Activated naive CD8-positive, alpha-beta T cell treated with anti-CD3 and anti-CD28 coated beads, Interleukin-2, amount 50 U/mL, for 24 hours (primary cell): ENCODE measurements at regions not wholly inside any gene's neighbourhood (a gene's known extent, or its start where the extent isn't known, plus 50 kb on each side); places are given as distances from the start of the nearest gene placed in this dataset.

ENCODE experiments used
- ATAC-seq: fragments of 150-1000 bp; cut with Tn5 transposase; one replicate; pipeline ENCODE4 v1.10.0; 2021
- DNase-seq: peaks from one replicate; pipeline ENCODE4 v3.0.0; 2021
- H3K27ac Mint-ChIP-seq: one replicate; pipeline ENCODE4 v1.8.0; 2021; ENCODE audit warnings: mild to moderate bottlenecking, mixed read lengths
- H3K27me3 Mint-ChIP-seq: one replicate; pipeline ENCODE4 v1.8.0; 2021; ENCODE audit warnings: mixed read lengths
- H3K36me3 Mint-ChIP-seq: one replicate; pipeline ENCODE4 v1.8.0; 2021; ENCODE audit warnings: low read depth, mixed read lengths
- H3K4me1 Mint-ChIP-seq: one replicate; pipeline ENCODE4 v1.8.0; 2021; ENCODE audit warnings: mixed read lengths
- H3K4me3 Mint-ChIP-seq: one replicate; pipeline ENCODE4 v1.8.0; 2021; ENCODE audit warnings: mild to moderate bottlenecking, moderate library complexity, mixed read lengths
- H3K9me3 Mint-ChIP-seq: one replicate; pipeline ENCODE4 v1.8.0; 2021; ENCODE audit warnings: mixed read lengths

- H3K4me3 Mint-ChIP-seq = no peak overlapping the region
Observed at GRCh38 chr4:180156684-180157083, 2086.5 kb upstream of the TENM3 start.

GRCh38 chr4:180160195-180160983 is 2082.8 kb upstream of the TENM3 start:
- H3K4me1 Mint-ChIP-seq = no peaks in the 10 kb centered on the region
- H3K36me3 Mint-ChIP-seq = no peaks in the 10 kb centered on the region
- DNase-seq = no peak
- H3K27me3 Mint-ChIP-seq = no peaks in the 10 kb centered on the region
- no peak overlapping the region for H3K4me3 Mint-ChIP-seq
- no peak overlapping the region for H3K27ac Mint-ChIP-seq
- no peaks in the 10 kb centered on the region for H3K9me3 Mint-ChIP-seq
- no peak for ATAC-seq

More at GRCh38 chr4:180156684-180157083, 2086.5 kb upstream of the TENM3 start:
- Mint-ChIP-seq H3K9me3 (peaks cover 5% of the 10 kb centered on the region), H3K4me1 (no peaks in the 10 kb centered on the region), H3K27ac (no peak overlapping the region), H3K27me3 (no peaks in the 10 kb centered on the region), H3K36me3 (no peaks in the 10 kb centered on the region)
- ATAC-seq (no peak), DNase-seq (no peak)

GRCh38 chr4:180164799-180165198 is 2078.4 kb upstream of the TENM3 start:
- Mint-ChIP-seq H3K9me3 (no peaks in the 10 kb centered on the region), H3K4me1 (no peaks in the 10 kb centered on the region), H3K4me3 (no peak overlapping the region), H3K27ac (no peak overlapping the region), H3K36me3 (no peaks in the 10 kb centered on the region), H3K27me3 (no peaks in the 10 kb centered on the region)
- DNase-seq (no peak), ATAC-seq (no peak)

DNA sequence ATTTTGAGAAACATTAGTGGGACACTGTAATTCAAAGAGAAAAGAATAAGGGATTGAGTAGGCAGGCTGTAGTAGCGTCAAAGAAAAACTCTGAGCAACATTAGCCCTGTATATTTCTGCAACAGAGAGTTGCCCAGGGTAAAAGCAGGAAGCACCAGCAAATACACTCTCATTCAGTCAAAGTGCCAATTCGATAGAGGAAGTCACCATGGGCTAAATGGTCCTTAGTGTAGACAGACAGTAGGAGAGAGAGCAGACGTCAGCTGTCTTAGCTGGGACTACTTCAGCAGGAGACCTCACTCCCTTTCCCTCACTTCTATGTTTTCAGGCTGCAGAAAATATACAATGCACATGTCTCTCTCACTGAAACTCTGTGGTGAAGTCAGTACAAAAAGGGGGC is 2073.8 kb upstream of the TENM3 start:
- Mint-ChIP-seq H3K9me3 (peaks cover 3% of the 10 kb centered on the region), H3K36me3 (no peaks in the 10 kb centered on the region), H3K4me3 (no peak overlapping the region), H3K4me1 (no peaks in the 10 kb centered on the region), H3K27ac (no peak overlapping the region), H3K27me3 (no peaks in the 10 kb centered on the region)
- DNase-seq (no peak), ATAC-seq (no peak)

- Mint-ChIP-seq H3K27me3 (no peaks in the 10 kb centered on the region), H3K27ac (no peak overlapping the region), H3K9me3 (peaks cover 3% of the 10 kb centered on the region), H3K36me3 (no peaks in the 10 kb centered on the region), H3K4me1 (no peaks in the 10 kb centered on the region), H3K4me3 (no peak overlapping the region)
- ATAC-seq (no peak), DNase-seq (no peak)
Observed at GRCh38 chr4:180169966-180170365, 2073.2 kb upstream of the TENM3 start.

DNA sequence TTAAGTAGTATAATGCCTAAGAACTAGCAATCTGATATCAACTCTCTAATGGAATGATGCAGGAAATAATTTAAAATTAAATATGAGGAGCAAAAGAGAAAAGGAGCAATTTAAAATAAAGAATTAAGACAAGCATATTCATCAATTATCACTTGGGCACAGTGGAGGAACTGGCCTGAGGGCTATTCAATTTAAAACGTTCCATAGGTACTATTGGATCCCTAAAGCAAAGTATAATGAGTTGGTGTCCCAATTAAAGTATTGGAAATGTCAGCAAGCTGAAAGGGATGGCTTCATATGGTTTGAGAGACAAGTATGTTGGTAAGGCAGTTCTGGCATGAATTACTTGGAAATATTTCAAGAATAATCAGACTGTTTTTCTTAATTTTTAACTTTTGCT is 2064.1 kb upstream of the TENM3 start:
- no peak for DNase-seq
- Mint-ChIP-seq H3K36me3 (no peaks in the 10 kb centered on the region), H3K4me3 (no peak overlapping the region), H3K4me1 (no peaks in the 10 kb centered on the region), H3K27me3 (no peaks in the 10 kb centered on the region), H3K27ac (no peak overlapping the region), H3K9me3 (peaks cover 4% of the 10 kb centered on the region)
- no peak for ATAC-seq

GRCh38 chr4:180189666-180190065 is 2053.5 kb upstream of the TENM3 start:
- peaks cover 5% of the 10 kb centered on the region for H3K9me3 Mint-ChIP-seq
- H3K36me3 Mint-ChIP-seq = no peaks in the 10 kb centered on the region
- H3K4me1 Mint-ChIP-seq = no peaks in the 10 kb centered on the region
- H3K27me3 Mint-ChIP-seq = no peaks in the 10 kb centered on the region
- DNase-seq (no peak), ATAC-seq (no peak)
- no peak overlapping the region for H3K27ac Mint-ChIP-seq
- no peak overlapping the region for H3K4me3 Mint-ChIP-seq

GRCh38 chr4:180190382-180190781 is 2052.8 kb upstream of the TENM3 start:
- H3K4me1 Mint-ChIP-seq = no peaks in the 10 kb centered on the region
- H3K9me3 Mint-ChIP-seq = no peaks in the 10 kb centered on the region
- no peak overlapping the region for H3K27ac Mint-ChIP-seq
- no peaks in the 10 kb centered on the region for H3K36me3 Mint-ChIP-seq
- ATAC-seq (no peak), DNase-seq (no peak)
- no peak overlapping the region for H3K4me3 Mint-ChIP-seq
- H3K27me3 Mint-ChIP-seq = no peaks in the 10 kb centered on the region

DNA sequence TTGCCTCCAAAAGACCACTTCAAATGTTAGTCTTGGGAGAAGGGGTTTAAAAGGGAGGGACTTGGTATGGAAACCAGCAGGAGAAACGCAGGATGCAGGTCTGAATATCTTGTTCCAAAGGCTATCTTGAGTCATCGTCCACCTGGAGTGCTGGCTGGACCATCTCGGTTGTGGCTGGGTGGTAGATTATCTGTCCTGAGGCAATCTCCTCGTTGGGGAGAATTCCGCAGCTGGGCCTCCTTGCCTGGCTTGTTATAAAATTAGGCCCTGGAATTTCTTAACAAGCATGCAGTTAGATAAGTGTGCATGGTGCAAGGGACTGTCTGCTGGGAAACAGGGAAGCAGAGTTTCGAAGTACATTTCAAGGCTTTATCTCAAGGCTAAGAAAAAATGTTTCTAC is 2045.7 kb upstream of the TENM3 start:
- DNase-seq (no peak), ATAC-seq (no peak)
- Mint-ChIP-seq H3K27ac (no peak overlapping the region), H3K9me3 (no peaks in the 10 kb centered on the region), H3K4me1 (no peaks in the 10 kb centered on the region), H3K27me3 (no peaks in the 10 kb centered on the region), H3K36me3 (no peaks in the 10 kb centered on the region), H3K4me3 (no peak overlapping the region)

DNA sequence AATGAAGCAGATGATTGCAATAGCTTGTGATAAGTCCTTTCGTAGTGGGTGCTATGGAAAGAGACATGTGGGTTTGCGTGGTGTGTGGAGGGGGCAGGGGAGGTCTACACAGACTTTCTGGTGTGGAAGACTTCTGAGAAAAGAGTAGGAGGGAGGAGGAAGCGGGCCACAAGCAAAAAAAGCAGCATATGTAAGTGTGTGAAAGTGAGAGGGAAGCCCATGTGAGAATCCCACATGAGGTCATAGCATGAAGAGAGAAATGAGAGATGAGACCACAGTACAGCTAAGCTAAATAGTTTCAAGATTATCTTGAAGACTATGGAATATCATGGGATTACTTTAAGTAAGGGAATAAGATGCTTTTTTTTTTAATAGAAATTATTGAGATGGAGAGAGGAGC is 2039.9 kb upstream of the TENM3 start:
- H3K27me3 Mint-ChIP-seq = no peaks in the 10 kb centered on the region
- H3K27ac Mint-ChIP-seq = no peak overlapping the region
- H3K4me3 Mint-ChIP-seq = no peak overlapping the region
- no peaks in the 10 kb centered on the region for H3K36me3 Mint-ChIP-seq
- H3K9me3 Mint-ChIP-seq = no peaks in the 10 kb centered on the region
- no peak for DNase-seq
- ATAC-seq = no peak
- H3K4me1 Mint-ChIP-seq = no peaks in the 10 kb centered on the region

GRCh38 chr4:180205276-180205675 is 2037.9 kb upstream of the TENM3 start:
- ATAC-seq = no peak
- Mint-ChIP-seq H3K9me3 (no peaks in the 10 kb centered on the region), H3K4me3 (no peak overlapping the region), H3K4me1 (no peaks in the 10 kb centered on the region), H3K27ac (no peak overlapping the region), H3K36me3 (no peaks in the 10 kb centered on the region), H3K27me3 (no peaks in the 10 kb centered on the region)
- no peak for DNase-seq

GRCh38 chr4:180207921-180208320 is 2035.3 kb upstream of the TENM3 start:
- ATAC-seq (no peak), DNase-seq (no peak)
- Mint-ChIP-seq H3K4me3 (no peak overlapping the region), H3K27ac (no peak overlapping the region), H3K9me3 (peaks cover 4% of the 10 kb centered on the region), H3K27me3 (no peaks in the 10 kb centered on the region), H3K36me3 (no peaks in the 10 kb centered on the region), H3K4me1 (no peaks in the 10 kb centered on the region)

DNA sequence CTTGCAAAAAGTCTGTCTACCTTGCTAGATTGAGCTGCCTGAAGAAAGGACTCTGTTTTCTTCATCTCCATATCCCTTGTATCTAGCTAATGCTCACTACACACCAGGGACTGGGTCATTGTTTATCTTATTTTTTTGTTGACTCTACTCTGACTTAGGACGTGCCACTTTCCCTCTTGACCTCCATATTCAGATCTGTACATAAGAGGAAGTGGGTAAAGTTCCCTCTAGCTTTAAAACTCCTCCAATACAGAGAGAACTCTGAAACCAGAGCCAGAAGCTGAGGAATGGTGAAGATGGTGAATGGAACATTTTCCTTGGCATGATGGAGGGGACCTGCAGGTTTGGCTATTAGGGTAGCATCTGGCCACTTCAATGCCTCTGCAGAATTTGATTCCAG is 2026.1 kb upstream of the TENM3 start:
- Mint-ChIP-seq H3K9me3 (peaks cover 13% of the 10 kb centered on the region), H3K4me1 (no peaks in the 10 kb centered on the region), H3K27ac (no peak overlapping the region), H3K4me3 (no peak overlapping the region), H3K27me3 (no peaks in the 10 kb centered on the region), H3K36me3 (no peaks in the 10 kb centered on the region)
- ATAC-seq (no peak), DNase-seq (no peak)

DNA sequence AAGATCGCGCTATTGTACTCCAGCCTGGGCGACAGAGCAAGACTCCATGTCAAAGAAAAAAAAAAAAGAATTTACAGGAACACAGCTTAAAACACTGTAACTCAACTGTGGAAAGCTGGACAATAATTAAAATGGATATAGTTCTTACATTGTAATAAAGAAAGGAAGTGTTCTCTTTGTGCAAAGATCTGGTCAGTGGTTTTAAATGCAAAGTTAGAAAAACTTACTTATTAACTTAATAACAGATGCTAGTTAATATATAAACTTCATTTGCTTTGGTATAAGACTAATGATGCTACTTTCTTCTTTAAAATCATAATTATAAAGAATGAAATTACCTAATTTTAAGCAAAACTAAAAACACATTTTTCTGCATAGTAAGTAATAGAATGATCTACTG is 2024.1 kb upstream of the TENM3 start:
- Mint-ChIP-seq H3K27me3 (no peaks in the 10 kb centered on the region), H3K36me3 (no peaks in the 10 kb centered on the region), H3K9me3 (peaks cover 17% of the 10 kb centered on the region), H3K4me1 (no peaks in the 10 kb centered on the region), H3K4me3 (no peak overlapping the region), H3K27ac (no peak overlapping the region)
- ATAC-seq = no peak
- DNase-seq = no peak

DNA sequence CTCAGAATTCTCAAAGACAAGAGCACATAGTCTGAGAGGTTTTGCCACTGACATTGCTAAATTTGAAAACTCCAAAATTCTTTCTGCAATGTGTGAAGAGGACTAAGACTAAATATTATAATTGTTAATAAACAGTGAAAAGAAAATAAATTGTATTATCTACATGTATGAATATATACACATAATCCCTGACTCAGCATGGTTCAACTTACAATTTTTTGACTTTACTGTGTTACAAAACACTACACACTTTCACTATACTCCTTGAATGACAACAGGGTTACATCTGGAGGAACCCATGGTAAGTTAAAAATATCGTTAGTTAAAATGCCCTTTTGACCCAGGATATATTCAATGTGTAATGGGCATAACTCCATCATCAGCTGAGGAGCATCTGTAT is 2017.2 kb upstream of the TENM3 start:
- H3K4me3 Mint-ChIP-seq = no peak overlapping the region
- no peaks in the 10 kb centered on the region for H3K36me3 Mint-ChIP-seq
- H3K4me1 Mint-ChIP-seq = no peaks in the 10 kb centered on the region
- H3K9me3 Mint-ChIP-seq = peaks cover 15% of the 10 kb centered on the region
- no peak overlapping the region for H3K27ac Mint-ChIP-seq
- DNase-seq (no peak), ATAC-seq (no peak)
- H3K27me3 Mint-ChIP-seq = no peaks in the 10 kb centered on the region

DNA sequence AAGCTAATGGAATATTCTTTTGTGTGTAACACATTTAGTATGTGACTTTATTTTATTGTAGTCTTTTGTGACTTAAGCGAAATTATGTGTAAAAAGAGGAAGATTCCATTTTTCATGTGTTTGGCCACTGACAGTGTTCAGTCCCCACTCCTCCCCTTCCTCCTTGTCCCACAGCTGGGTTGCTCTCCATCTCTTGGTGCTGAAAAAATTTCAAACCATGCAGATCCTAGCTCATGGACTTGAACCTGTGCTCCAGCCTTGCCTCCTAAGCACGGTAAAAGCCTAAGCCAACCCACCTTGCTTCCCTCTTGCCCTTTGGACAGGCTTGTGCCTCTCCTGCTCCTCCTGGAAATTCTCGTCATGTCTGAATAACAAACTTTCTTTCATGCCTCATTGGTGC is 2008.5 kb upstream of the TENM3 start:
- no peaks in the 10 kb centered on the region for H3K27me3 Mint-ChIP-seq
- no peak overlapping the region for H3K27ac Mint-ChIP-seq
- H3K4me1 Mint-ChIP-seq = no peaks in the 10 kb centered on the region
- ATAC-seq (no peak), DNase-seq (no peak)
- H3K9me3 Mint-ChIP-seq = no peaks in the 10 kb centered on the region
- H3K4me3 Mint-ChIP-seq = no peak overlapping the region
- H3K36me3 Mint-ChIP-seq = no peaks in the 10 kb centered on the region
